Epithelial cell of proximal tubule (primary cell): ENCODE measurements at regions not wholly inside any gene's neighbourhood (a gene's known extent, or its start where the extent isn't known, plus 50 kb on each side); places are given as distances from the start of the nearest gene placed in this dataset.
"Not testable (repeated sequence)": the region's sequence is repeated elsewhere in the genome, so short reads cannot be mapped to it uniquely, and the experiment has no call there.

Experiments
- DNase-seq: peaks from one replicate; pipeline ENCODE4 v3.0.0-alpha.2; 2011; ENCODE audit warnings: low read depth
- H3K4me3 ChIP-seq: 2 replicates; pipeline ENCODE4 v1.5.1; 2011; ENCODE audit warnings: low read depth, mild to moderate bottlenecking, low read length
- CTCF ChIP-seq: conservative IDR thresholded peaks from 2 replicates; pipeline ENCODE4 v1.5.1; 2012; ENCODE audit warnings: low read depth, mild to moderate bottlenecking, low read length

DNA sequence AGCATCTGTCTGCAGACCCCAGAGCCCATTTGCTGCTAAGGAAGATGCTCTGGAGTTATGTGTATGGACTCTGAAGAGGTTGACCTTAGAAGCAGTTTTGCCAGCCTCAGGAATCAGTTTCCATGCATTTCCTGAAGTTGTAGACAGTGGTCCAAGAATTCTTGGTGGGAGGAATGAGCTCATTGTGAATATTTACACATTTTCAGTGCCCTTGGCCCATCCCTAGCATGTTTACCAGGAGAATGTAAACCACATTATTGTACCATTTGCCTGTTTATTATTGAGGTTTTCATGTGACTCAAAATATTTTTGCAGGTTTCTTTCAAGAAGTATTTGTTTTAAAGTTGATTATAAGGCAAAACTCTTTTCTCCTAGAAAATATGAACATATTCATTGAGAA lies 93.8 kb downstream of the NXNL2 start:
- no peak overlapping the region for H3K4me3 ChIP-seq
- no peak for DNase-seq
- no peak for TF ChIP-seq CTCF

GRCh38 chr9:88630574-88630973 lies 95.6 kb downstream of the NXNL2 start:
- H3K4me3 ChIP-seq = not testable (repeated sequence)

GRCh38 chr9:88635151-88635550 lies 100.2 kb downstream of the NXNL2 start:
- no peak for DNase-seq
- no peak overlapping the region for H3K4me3 ChIP-seq
- TF ChIP-seq CTCF = no peak

More at GRCh38 chr9:88630574-88630973, 95.6 kb downstream of the NXNL2 start:
- DNase-seq = not testable (repeated sequence)

DNA sequence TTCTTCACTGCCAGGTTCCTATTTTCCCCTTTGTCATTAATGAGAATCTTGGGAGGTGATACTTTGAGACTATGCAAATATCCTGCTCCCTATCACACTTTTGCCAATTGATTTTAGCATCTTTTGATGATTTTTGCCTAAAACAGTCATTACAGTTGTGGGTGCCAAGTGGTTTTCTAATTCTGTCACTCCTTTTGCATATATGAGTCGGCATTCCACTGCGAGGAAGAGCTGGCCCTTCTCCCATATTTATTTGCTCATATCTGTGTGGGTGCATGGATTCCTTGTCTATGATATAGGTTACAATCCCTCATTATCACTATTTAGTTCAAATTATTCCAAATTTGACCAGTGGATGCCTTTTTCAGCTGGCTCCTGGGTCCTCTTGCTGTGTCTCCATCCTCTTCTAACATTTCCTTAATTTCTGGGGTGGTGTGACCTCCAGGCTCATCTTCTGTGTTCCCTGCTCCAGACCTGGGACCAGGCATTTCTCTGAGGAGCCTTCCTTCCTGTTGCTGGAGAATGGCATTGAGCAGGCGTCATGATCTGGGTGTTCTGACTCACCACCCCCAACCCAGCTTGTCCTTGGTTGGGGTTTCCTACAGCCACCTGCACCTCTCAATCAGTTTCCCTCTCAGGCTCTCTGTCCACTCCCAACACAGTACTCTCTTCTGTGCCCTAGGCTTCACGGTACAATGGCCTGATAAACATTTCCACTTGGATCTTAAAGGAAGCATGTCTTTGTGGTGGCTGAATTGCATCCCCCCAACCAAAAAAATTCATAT lies 106.7 kb downstream of the NXNL2 start:
- no peak for DNase-seq
- no peak overlapping the region for H3K4me3 ChIP-seq
- TF ChIP-seq CTCF = no peak

GRCh38 chr9:88642336-88642735 lies 107.4 kb downstream of the NXNL2 start:
- TF ChIP-seq CTCF = no peak
- H3K4me3 ChIP-seq = no peak overlapping the region
- no peak for DNase-seq

DNA sequence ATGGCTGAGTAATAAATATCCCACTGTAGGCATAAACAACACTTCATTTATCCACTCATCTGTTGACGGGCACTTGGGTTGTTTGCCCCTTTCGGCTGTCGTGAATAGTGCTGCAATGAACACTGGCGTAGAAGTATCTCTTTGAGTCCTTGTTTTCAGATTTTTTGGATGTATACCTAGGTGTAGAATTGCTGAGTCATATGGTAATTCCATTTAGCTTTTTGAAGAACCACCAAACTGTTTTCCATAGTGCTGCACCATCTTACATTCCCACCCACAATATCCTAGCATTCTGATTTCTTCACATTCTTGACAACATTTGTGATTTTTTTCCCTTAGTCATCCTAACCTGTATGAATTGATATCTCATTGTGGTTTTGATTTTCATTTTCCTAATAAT lies 109.0 kb downstream of the NXNL2 start:
- TF ChIP-seq CTCF = no peak
- H3K4me3 ChIP-seq = no peak overlapping the region
- no peak for DNase-seq

GRCh38 chr9:88645172-88645878 lies 110.3 kb downstream of the NXNL2 start:
- DNase-seq = no peak
- H3K4me3 ChIP-seq = no peak overlapping the region
- no peak for TF ChIP-seq CTCF
